ENCODE measurements at regions not wholly inside any gene's neighbourhood (a gene's known extent, or its start where the extent isn't known, plus 50 kb on each side); places are given as distances from the start of the nearest gene placed in this dataset.

- ATAC-seq (replicated peaks), result no peak
Observed at GRCh38 chrX:10902001-10902400, 209.1 kb upstream of the HCCS start.

GRCh38 chrX:10903523-10903922, 207.6 kb upstream of the HCCS start:
- H3K4me1 Mint-ChIP-seq (ENCODE audit: low read depth in 2 of 2), result no peaks in the 10 kb centered on the region
- ATAC-seq (replicated peaks), result no peak
- peaks cover 7 to 9% of the 10 kb centered on the region in 2 donors for H3K9me3 Mint-ChIP-seq
- DNase-seq, result no peak
- H3K27me3 Mint-ChIP-seq, result no peaks in the 10 kb centered on the region
- H3K27ac Mint-ChIP-seq, result no peak overlapping the region
- no peaks in the 10 kb centered on the region for H3K36me3 Mint-ChIP-seq (ENCODE audit: insufficient read depth)
- no peak overlapping the region for H3K4me3 Mint-ChIP-seq

More at GRCh38 chrX:10902001-10902400, 209.1 kb upstream of the HCCS start:
- no peaks in the 10 kb centered on the region for H3K36me3 Mint-ChIP-seq (ENCODE audit: insufficient read depth)
- no peak for DNase-seq
- peaks cover 7 to 9% of the 10 kb centered on the region in 2 donors for H3K9me3 Mint-ChIP-seq
- no peaks in the 10 kb centered on the region for H3K27me3 Mint-ChIP-seq
- H3K4me3 Mint-ChIP-seq, result no peak overlapping the region
- no peaks in the 10 kb centered on the region for H3K4me1 Mint-ChIP-seq (ENCODE audit: low read depth in 2 of 2)
- no peak overlapping the region for H3K27ac Mint-ChIP-seq

- H3K4me1 Mint-ChIP-seq (ENCODE audit: low read depth in 2 of 2), result no peaks in the 10 kb centered on the region
- H3K27ac Mint-ChIP-seq, result no peak overlapping the region
- ATAC-seq (replicated peaks) (no peak), DNase-seq (no peak)
- no peak overlapping the region for H3K4me3 Mint-ChIP-seq
- H3K9me3 Mint-ChIP-seq, result peaks cover 7 to 9% of the 10 kb centered on the region in 2 donors
- H3K27me3 Mint-ChIP-seq, result no peaks in the 10 kb centered on the region
- H3K36me3 Mint-ChIP-seq (ENCODE audit: insufficient read depth), result no peaks in the 10 kb centered on the region
Observed at GRCh38 chrX:10904220-10904619, 206.9 kb upstream of the HCCS start.

- H3K27me3 Mint-ChIP-seq, result no peaks in the 10 kb centered on the region
- no peaks in the 10 kb centered on the region for H3K36me3 Mint-ChIP-seq (ENCODE audit: insufficient read depth)
- H3K4me1 Mint-ChIP-seq (ENCODE audit: low read depth in 2 of 2), result no peaks in the 10 kb centered on the region
- no peak overlapping the region for H3K4me3 Mint-ChIP-seq
- H3K9me3 Mint-ChIP-seq, result peaks cover 7 to 9% of the 10 kb centered on the region in 2 donors
- ATAC-seq (replicated peaks), result no peak
- H3K27ac Mint-ChIP-seq, result no peak overlapping the region
- DNase-seq, result no peak
Observed at GRCh38 chrX:10906866-10907265, 204.3 kb upstream of the HCCS start.

- Mint-ChIP-seq H3K27ac (no peak overlapping the region), H3K4me3 (no peak overlapping the region), H3K36me3 (ENCODE audit: insufficient read depth) (no peaks in the 10 kb centered on the region), H3K4me1 (ENCODE audit: low read depth in 2 of 2) (no peaks in the 10 kb centered on the region), H3K9me3 (peaks cover 5 to 8% of the 10 kb centered on the region in 2 donors), H3K27me3 (no peaks in the 10 kb centered on the region)
- DNase-seq (no peak), ATAC-seq (replicated peaks) (no peak)
Observed at GRCh38 chrX:10922159-10922558, 189.0 kb upstream of the HCCS start.

- no peaks in the 10 kb centered on the region for H3K4me1 Mint-ChIP-seq (ENCODE audit: low read depth in 2 of 2)
- H3K27ac Mint-ChIP-seq, result no peak overlapping the region
- no peaks in the 10 kb centered on the region for H3K27me3 Mint-ChIP-seq
- H3K4me3 Mint-ChIP-seq, result no peak overlapping the region
- no peaks in the 10 kb centered on the region for H3K36me3 Mint-ChIP-seq (ENCODE audit: insufficient read depth)
- DNase-seq, result no peak
- H3K9me3 Mint-ChIP-seq, result peaks cover 5 to 7% of the 10 kb centered on the region in 2 donors
- no peak for ATAC-seq (replicated peaks)
Observed at GRCh38 chrX:10922835-10923234, 188.3 kb upstream of the HCCS start.

- DNase-seq (no peak), ATAC-seq (replicated peaks) (no peak)
- peaks cover under 1 to 5% of the 10 kb centered on the region in 2 donors for H3K9me3 Mint-ChIP-seq
- no peaks in the 10 kb centered on the region for H3K4me1 Mint-ChIP-seq (ENCODE audit: low read depth in 2 of 2)
- no peaks in the 10 kb centered on the region for H3K36me3 Mint-ChIP-seq (ENCODE audit: insufficient read depth)
- no peak overlapping the region for H3K4me3 Mint-ChIP-seq
- H3K27me3 Mint-ChIP-seq, result no peaks in the 10 kb centered on the region
- H3K27ac Mint-ChIP-seq, result no peak overlapping the region
Observed at GRCh38 chrX:10923466-10923865, 187.7 kb upstream of the HCCS start.

- ATAC-seq (replicated peaks), result no peak
- no peak overlapping the region for H3K4me3 Mint-ChIP-seq
- no peaks in the 10 kb centered on the region for H3K36me3 Mint-ChIP-seq (ENCODE audit: insufficient read depth)
- peaks cover 0 to 5% of the 10 kb centered on the region in 2 donors for H3K9me3 Mint-ChIP-seq
- no peaks in the 10 kb centered on the region for H3K4me1 Mint-ChIP-seq (ENCODE audit: low read depth in 2 of 2)
- no peak for DNase-seq
- H3K27ac Mint-ChIP-seq, result no peak overlapping the region
- no peaks in the 10 kb centered on the region for H3K27me3 Mint-ChIP-seq
Observed at GRCh38 chrX:10926404-10926803, 184.7 kb upstream of the HCCS start.

- no peak overlapping the region for H3K27ac Mint-ChIP-seq
- ATAC-seq (replicated peaks) (no peak), DNase-seq (no peak)
- H3K9me3 Mint-ChIP-seq, result peaks cover 0 to 5% of the 10 kb centered on the region in 2 donors
- no peaks in the 10 kb centered on the region for H3K4me1 Mint-ChIP-seq (ENCODE audit: low read depth in 2 of 2)
- H3K36me3 Mint-ChIP-seq (ENCODE audit: insufficient read depth), result no peaks in the 10 kb centered on the region
- H3K27me3 Mint-ChIP-seq, result no peaks in the 10 kb centered on the region
- no peak overlapping the region for H3K4me3 Mint-ChIP-seq
Observed at GRCh38 chrX:10926891-10927290, 184.2 kb upstream of the HCCS start.

GRCh38 chrX:10929747-10930146, 181.4 kb upstream of the HCCS start:
- no peaks in the 10 kb centered on the region for H3K27me3 Mint-ChIP-seq
- no peaks in the 10 kb centered on the region for H3K36me3 Mint-ChIP-seq (ENCODE audit: insufficient read depth)
- no peaks in the 10 kb centered on the region for H3K4me1 Mint-ChIP-seq (ENCODE audit: low read depth in 2 of 2)
- H3K9me3 Mint-ChIP-seq, result peaks cover 0 to 4% of the 10 kb centered on the region in 2 donors
- ATAC-seq (replicated peaks) (no peak), DNase-seq (no peak)
- H3K27ac Mint-ChIP-seq, result no peak overlapping the region
- H3K4me3 Mint-ChIP-seq, result no peak overlapping the region

- no peaks in the 10 kb centered on the region for H3K27me3 Mint-ChIP-seq
- H3K27ac Mint-ChIP-seq, result no peak overlapping the region
- no peak overlapping the region for H3K4me3 Mint-ChIP-seq
Observed at GRCh38 chrX:10930151-10930550, 181.0 kb upstream of the HCCS start.

GRCh38 chrX:10931976-10932375, 179.2 kb upstream of the HCCS start:
- no peak for ATAC-seq (replicated peaks)
- no peak for DNase-seq
- no peaks in the 10 kb centered on the region for H3K9me3 Mint-ChIP-seq
- H3K4me3 Mint-ChIP-seq, result no peak overlapping the region
- H3K27me3 Mint-ChIP-seq, result no peaks in the 10 kb centered on the region
- no peak overlapping the region for H3K27ac Mint-ChIP-seq
- H3K4me1 Mint-ChIP-seq (ENCODE audit: low read depth in 2 of 2), result no peaks in the 10 kb centered on the region
- no peaks in the 10 kb centered on the region for H3K36me3 Mint-ChIP-seq (ENCODE audit: insufficient read depth)

More at GRCh38 chrX:10930151-10930550, 181.0 kb upstream of the HCCS start:
- H3K4me1 Mint-ChIP-seq (ENCODE audit: low read depth in 2 of 2), result no peaks in the 10 kb centered on the region
- no peaks in the 10 kb centered on the region for H3K36me3 Mint-ChIP-seq (ENCODE audit: insufficient read depth)
- peaks cover 0 to 2% of the 10 kb centered on the region in 2 donors for H3K9me3 Mint-ChIP-seq
- no peak for ATAC-seq (replicated peaks)
- no peak for DNase-seq

GRCh38 chrX:10932842-10933440, 178.2 kb upstream of the HCCS start:
- no peak overlapping the region for H3K27ac Mint-ChIP-seq
- H3K4me3 Mint-ChIP-seq, result no peak overlapping the region
- no peaks in the 10 kb centered on the region for H3K27me3 Mint-ChIP-seq
- no peaks in the 10 kb centered on the region for H3K9me3 Mint-ChIP-seq
- ATAC-seq (replicated peaks) (no peak), DNase-seq (no peak)
- no peaks in the 10 kb centered on the region for H3K36me3 Mint-ChIP-seq (ENCODE audit: insufficient read depth)
- H3K4me1 Mint-ChIP-seq (ENCODE audit: low read depth in 2 of 2), result no peaks in the 10 kb centered on the region

- peaks cover 5 to 7% of the 10 kb centered on the region in 2 donors for H3K9me3 Mint-ChIP-seq
- DNase-seq, result no peak
- no peaks in the 10 kb centered on the region for H3K36me3 Mint-ChIP-seq (ENCODE audit: insufficient read depth)
- no peaks in the 10 kb centered on the region for H3K27me3 Mint-ChIP-seq
- no peak overlapping the region for H3K27ac Mint-ChIP-seq
- ATAC-seq (replicated peaks), result no peak
- no peaks in the 10 kb centered on the region for H3K4me1 Mint-ChIP-seq (ENCODE audit: low read depth in 2 of 2)
- no peak overlapping the region for H3K4me3 Mint-ChIP-seq
Observed at GRCh38 chrX:10935501-10935900, 175.6 kb upstream of the HCCS start.

- H3K4me1 Mint-ChIP-seq (ENCODE audit: low read depth in 2 of 2), result no peaks in the 10 kb centered on the region
- DNase-seq (no peak), ATAC-seq (replicated peaks) (no peak)
- no peaks in the 10 kb centered on the region for H3K36me3 Mint-ChIP-seq (ENCODE audit: insufficient read depth)
- peaks cover 5 to 7% of the 10 kb centered on the region in 2 donors for H3K9me3 Mint-ChIP-seq
- no peaks in the 10 kb centered on the region for H3K27me3 Mint-ChIP-seq
- no peak overlapping the region for H3K27ac Mint-ChIP-seq
- no peak overlapping the region for H3K4me3 Mint-ChIP-seq
Observed at GRCh38 chrX:10936976-10937375, 174.2 kb upstream of the HCCS start.

Data from effector memory CD8-positive, alpha-beta T cell (primary cell).